ENCODE measurements at regions not wholly inside any gene's neighbourhood (a gene's known extent, or its start where the extent isn't known, plus 50 kb on each side); places are given as distances from the start of the nearest gene placed in this dataset.
A peak's percentile ranks its signal among the peaks of the same experiment; 100 is the strongest.

GRCh38 chr13:99656092-99656745 is 154.9 kb downstream of the TM9SF2 start:
- DNase-seq (ENCODE audit: extremely low spot score, insufficient read length, low read depth) (peak; percentile 57), FAIRE-seq (peak; percentile 83)

- no peak for DNase-seq (ENCODE audit: extremely low spot score, insufficient read length, low read depth)
Observed at GRCh38 chr13:99655351-99656091, 154.2 kb downstream of the TM9SF2 start.

GRCh38 chr13:99654076-99654475 is 152.8 kb downstream of the TM9SF2 start:
- no peak for FAIRE-seq

More at GRCh38 chr13:99655351-99656091, 154.2 kb downstream of the TM9SF2 start:
- no peak for FAIRE-seq

GRCh38 chr13:99653526-99653925 is 152.3 kb downstream of the TM9SF2 start:
- FAIRE-seq (no peak), DNase-seq (ENCODE audit: extremely low spot score, insufficient read length, low read depth) (no peak)

More at GRCh38 chr13:99654076-99654475, 152.8 kb downstream of the TM9SF2 start:
- DNase-seq (ENCODE audit: extremely low spot score, insufficient read length, low read depth) = no peak

- no peak for DNase-seq (ENCODE audit: extremely low spot score, insufficient read length, low read depth)
- no peak for FAIRE-seq
Observed at GRCh38 chr13:99652901-99653300, 151.6 kb downstream of the TM9SF2 start.

GRCh38 chr13:99652141-99652540 is 150.9 kb downstream of the TM9SF2 start:
- no peak for DNase-seq (ENCODE audit: extremely low spot score, insufficient read length, low read depth)
- FAIRE-seq = no peak

GRCh38 chr13:99651016-99651415 is 149.7 kb downstream of the TM9SF2 start:
- DNase-seq (ENCODE audit: extremely low spot score, insufficient read length, low read depth) (no peak), FAIRE-seq (no peak)

GRCh38 chr13:99650410-99650809 is 149.1 kb downstream of the TM9SF2 start:
- no peak for DNase-seq (ENCODE audit: extremely low spot score, insufficient read length, low read depth)
- no peak for FAIRE-seq

- no peak for DNase-seq (ENCODE audit: extremely low spot score, insufficient read length, low read depth)
- no peak for FAIRE-seq
Observed at GRCh38 chr13:99648927-99649326, 147.7 kb downstream of the TM9SF2 start.

- no peak for FAIRE-seq
- no peak for DNase-seq (ENCODE audit: extremely low spot score, insufficient read length, low read depth)
Observed at GRCh38 chr13:99648066-99648665, 146.9 kb downstream of the TM9SF2 start.

- DNase-seq (ENCODE audit: extremely low spot score, insufficient read length, low read depth) (no peak), FAIRE-seq (no peak)
Observed at GRCh38 chr13:99647596-99647985, 146.3 kb downstream of the TM9SF2 start.

GRCh38 chr13:99646866-99647595 is 145.8 kb downstream of the TM9SF2 start:
- DNase-seq (ENCODE audit: extremely low spot score, insufficient read length, low read depth) (no peak), FAIRE-seq (no peak)

- no peak for DNase-seq (ENCODE audit: extremely low spot score, insufficient read length, low read depth)
- no peak for FAIRE-seq
Observed at GRCh38 chr13:99642841-99643240, 141.6 kb downstream of the TM9SF2 start.

GRCh38 chr13:99642006-99642405 is 140.7 kb downstream of the TM9SF2 start:
- no peak for DNase-seq (ENCODE audit: extremely low spot score, insufficient read length, low read depth)
- no peak for FAIRE-seq

- FAIRE-seq (no peak), DNase-seq (ENCODE audit: extremely low spot score, insufficient read length, low read depth) (no peak)
Observed at GRCh38 chr13:99640260-99640659, 139.0 kb downstream of the TM9SF2 start.

- DNase-seq (ENCODE audit: extremely low spot score, insufficient read length, low read depth) (no peak), FAIRE-seq (no peak)
Observed at GRCh38 chr13:99639126-99639525, 137.9 kb downstream of the TM9SF2 start.

- DNase-seq (ENCODE audit: extremely low spot score, insufficient read length, low read depth) (no peak), FAIRE-seq (peak; percentile 67)
Observed at GRCh38 chr13:99636728-99637353, 135.6 kb downstream of the TM9SF2 start.

GRCh38 chr13:99636306-99636705 is 135.0 kb downstream of the TM9SF2 start:
- DNase-seq (ENCODE audit: extremely low spot score, insufficient read length, low read depth) = no peak

GRCh38 chr13:99634672-99635071 is 133.4 kb downstream of the TM9SF2 start:
- DNase-seq (ENCODE audit: extremely low spot score, insufficient read length, low read depth) (no peak), FAIRE-seq (no peak)

More at GRCh38 chr13:99636306-99636705, 135.0 kb downstream of the TM9SF2 start:
- no peak for FAIRE-seq

GRCh38 chr13:99630269-99630898 is 129.1 kb downstream of the TM9SF2 start:
- no peak for FAIRE-seq
- DNase-seq (ENCODE audit: extremely low spot score, insufficient read length, low read depth) = no peak

All from GM18507 (cell line).